Neural cell (in vitro differentiated cells): ENCODE measurements at regions not wholly inside any gene's neighbourhood (a gene's known extent, or its start where the extent isn't known, plus 50 kb on each side); places are given as distances from the start of the nearest gene placed in this dataset.
"Not testable (repeated sequence)": the region's sequence is repeated elsewhere in the genome, so short reads cannot be mapped to it uniquely, and the experiment has no call there.

Source experiments
- H2AFZ ChIP-seq: fragments of 200-600, 300-800 bp; sonication (generic), shearing (Covaris generic); 2 replicates; pipeline ENCODE4 v1.6.0; 2014; ENCODE audit warnings: low read depth, mild to moderate bottlenecking, antibody characterized with exemption, low read length, moderate library complexity
- H3F3A ChIP-seq: fragments of 200-600 bp; shearing (Covaris generic); 2 replicates; pipeline ENCODE4 v1.6.1; 2016; ENCODE audit warnings: mild to moderate bottlenecking, moderate library complexity, mixed read lengths, antibody characterized with exemption, low read length; ENCODE audit not compliant: insufficient read depth, poor library complexity, severe bottlenecking
- H3K27ac ChIP-seq: fragments of 200-600, 300-800 bp; sonication (generic), shearing (Covaris generic); 2 replicates; pipeline ENCODE4 v1.5.1; 2014; ENCODE audit warnings: mild to moderate bottlenecking, low read length, moderate library complexity
- H3K27me3 ChIP-seq: fragments of 300-800, 200-600 bp; sonication (generic), shearing (Covaris generic); 2 replicates; pipeline ENCODE4 v1.6.0; 2014; ENCODE audit warnings: mild to moderate bottlenecking, low read depth, low read length, moderate library complexity; ENCODE audit not compliant: insufficient read depth
- H3K36me3 ChIP-seq: fragments of 300-800, 200-600 bp; sonication (generic), shearing (Covaris generic); 2 replicates; pipeline ENCODE4 v1.5.1; 2014; ENCODE audit warnings: mild to moderate bottlenecking, antibody characterized with exemption, low read length, moderate library complexity; ENCODE audit not compliant: insufficient read depth
- H3K4me2 ChIP-seq: fragments of 300-800, 200-600 bp; sonication (generic), shearing (Covaris generic); 2 replicates; pipeline ENCODE4 v1.6.0; 2014; ENCODE audit warnings: mild to moderate bottlenecking, low read length
- H3K4me3 ChIP-seq: fragments of 300-800, 200-600 bp; sonication (generic), shearing (Covaris generic); 2 replicates; pipeline ENCODE4 v1.5.1; 2014; ENCODE audit warnings: mild to moderate bottlenecking, low read length, moderate library complexity
- H3K79me2 ChIP-seq: fragments of 200-600 bp; shearing (Covaris generic); replicated peaks from 2 replicates; pipeline ENCODE4 v1.6.0; 2014; ENCODE audit warnings: mild to moderate bottlenecking, low read length, moderate library complexity; ENCODE audit not compliant: insufficient read depth
- H3K9ac ChIP-seq: fragments of 300-800, 200-600 bp; sonication (generic), shearing (Covaris generic); 2 replicates; pipeline ENCODE4 v1.6.1; 2016; ENCODE audit warnings: mild to moderate bottlenecking, low read length, mixed read lengths
- H3K9me2 ChIP-seq: fragments of 200-600 bp; shearing (Covaris generic); 2 replicates; pipeline ENCODE4 v1.6.1; 2016; ENCODE audit warnings: mild to moderate bottlenecking, low read length, mixed read lengths; ENCODE audit not compliant: insufficient read depth
- H3K9me3 ChIP-seq: fragments of 200-600, 300-800 bp; sonication (generic), shearing (Covaris generic); 2 replicates; pipeline ENCODE4 v1.6.1; 2016; ENCODE audit warnings: mild to moderate bottlenecking, mixed run types, low read length, moderate library complexity, mixed read lengths
- H4K20me1 ChIP-seq: fragments of 200-600 bp; shearing (Covaris generic); 2 replicates; pipeline ENCODE4 v1.6.1; 2016; ENCODE audit warnings: mild to moderate bottlenecking, mixed run types; ENCODE audit not compliant: insufficient read depth
- CTCF ChIP-seq: fragments of 450-650 bp; IDR thresholded peaks from 2 replicates; pipeline ENCODE4 v1.5.1; 2014; ENCODE audit warnings: antibody characterized with exemption, mild to moderate bottlenecking, moderate library complexity; ENCODE audit not compliant: poor library complexity, severe bottlenecking
- EP300 ChIP-seq: fragments of 450-650 bp; conservative IDR thresholded peaks from 2 replicates; pipeline ENCODE4 v1.6.1; 2014; ENCODE audit warnings: antibody characterized with exemption, mild to moderate bottlenecking, moderate library complexity; ENCODE audit not compliant: poor library complexity, severe bottlenecking
- EZH2 ChIP-seq: fragments of 200-600, 300-800 bp; shearing (Covaris generic), sonication (generic); IDR thresholded peaks from 2 replicates; pipeline ENCODE4 v1.6.1; 2014; ENCODE audit warnings: antibody characterized with exemption, low read length, borderline replicate concordance, mild to moderate bottlenecking; ENCODE audit not compliant: insufficient read depth, poor library complexity, severe bottlenecking
- MXI1 ChIP-seq: fragments of 450-650 bp; conservative IDR thresholded peaks from 2 replicates; pipeline ENCODE4 v1.6.1; 2014; ENCODE audit warnings: antibody characterized with exemption, mild to moderate bottlenecking; ENCODE audit not compliant: poor library complexity, severe bottlenecking
- POLR2AphosphoS5 ChIP-seq: IDR thresholded peaks from 2 replicates; pipeline ENCODE4 v1.6.1; 2012
- RAD21 ChIP-seq: fragments of 450-650 bp; conservative IDR thresholded peaks from 2 replicates; pipeline ENCODE4 v1.6.1; 2014; ENCODE audit warnings: antibody characterized with exemption, mild to moderate bottlenecking, moderate library complexity
- REST ChIP-seq: IDR thresholded peaks from 2 replicates; pipeline ENCODE4 v1.6.1; 2012; ENCODE audit warnings: borderline replicate concordance
- SMC3 ChIP-seq: fragments of 450-650 bp; conservative IDR thresholded peaks from 2 replicates; pipeline ENCODE4 v1.6.1; 2014; ENCODE audit warnings: antibody characterized with exemption, mild to moderate bottlenecking, moderate library complexity; ENCODE audit not compliant: poor library complexity
- TAF1 ChIP-seq: IDR thresholded peaks from 2 replicates; pipeline ENCODE4 v1.6.1; 2012; ENCODE audit warnings: low read depth

- Histone ChIP-seq H3K9me2 (no peaks in the 10 kb centered on the region), H3F3A (no peaks in the 10 kb centered on the region), H3K36me3 (no peaks in the 10 kb centered on the region), H3K27me3 (no peaks in the 10 kb centered on the region), H2AFZ (no peak overlapping the region), H3K27ac (no peak overlapping the region), H3K4me3 (no peak overlapping the region), H4K20me1 (no peaks in the 10 kb centered on the region), H3K9me3 (no peaks in the 10 kb centered on the region), H3K4me2 (no peak overlapping the region), H3K9ac (no peak overlapping the region), H3K79me2 (no peaks in the 10 kb centered on the region)
- TF ChIP-seq POLR2AphosphoS5: no peak
- TF ChIP-seq MXI1: no peak
- TF ChIP-seq SMC3: peak; percentile 66
- no peak for TF ChIP-seq EZH2
- no peak for TF ChIP-seq TAF1
- TF ChIP-seq RAD21: peak; percentile 66
- TF ChIP-seq CTCF: peak; percentile 66
- TF ChIP-seq EP300: no peak
- no peak for TF ChIP-seq REST
Observed at GRCh38 chr7:109479388-109479787, 909.7 kb downstream of the DNAJB9 start.

- not testable (repeated sequence) for H3K36me3 ChIP-seq, H3K79me2 ChIP-seq, H3K4me2 ChIP-seq, H4K20me1 ChIP-seq, H3K27ac ChIP-seq, H2AFZ ChIP-seq, H3K9me2 ChIP-seq, H3K9me3 ChIP-seq, H3F3A ChIP-seq, H3K9ac ChIP-seq, H3K27me3 ChIP-seq, H3K4me3 ChIP-seq
Observed at GRCh38 chr7:109490607-109491006, 920.9 kb downstream of the DNAJB9 start.

- Histone ChIP-seq H2AFZ (no peak overlapping the region), H3K9me2 (no peaks in the 10 kb centered on the region), H3K9me3 (no peaks in the 10 kb centered on the region), H3F3A (no peaks in the 10 kb centered on the region), H3K79me2 (no peaks in the 10 kb centered on the region), H3K36me3 (no peaks in the 10 kb centered on the region), H3K27ac (no peak overlapping the region), H4K20me1 (no peaks in the 10 kb centered on the region), H3K9ac (no peak overlapping the region), H3K4me3 (no peak overlapping the region), H3K27me3 (no peaks in the 10 kb centered on the region), H3K4me2 (no peak overlapping the region)
- no peak for TF ChIP-seq TAF1
- TF ChIP-seq CTCF: no peak
Observed at GRCh38 chr7:109497053-109497452, 927.4 kb downstream of the DNAJB9 start.
